ENCODE measurements at regions not wholly inside any gene's neighbourhood (a gene's known extent, or its start where the extent isn't known, plus 50 kb on each side); places are given as distances from the start of the nearest gene placed in this dataset.
A peak's percentile ranks its signal among the peaks of the same experiment; 100 is the strongest.
"Not testable (repeated sequence)": the region's sequence is repeated elsewhere in the genome, so short reads cannot be mapped to it uniquely, and the experiment has no call there.

- Histone ChIP-seq H3K27ac (no peak overlapping the region), H3K4me1 (ENCODE audit: low read depth) (peaks cover 8% of the 10 kb centered on the region), H3K36me3 (no peaks in the 10 kb centered on the region), H3K4me3 (no peak overlapping the region), H3K27me3 (no peaks in the 10 kb centered on the region), H3K9me3 (ENCODE audit: low read depth) (no peaks in the 10 kb centered on the region)
- peak in 1 of 2 donors; percentile 23 for DNase-seq (ENCODE audit: low read depth in 1 of 2, low spot score in 1 of 2)
- TF ChIP-seq, protein P1, sequence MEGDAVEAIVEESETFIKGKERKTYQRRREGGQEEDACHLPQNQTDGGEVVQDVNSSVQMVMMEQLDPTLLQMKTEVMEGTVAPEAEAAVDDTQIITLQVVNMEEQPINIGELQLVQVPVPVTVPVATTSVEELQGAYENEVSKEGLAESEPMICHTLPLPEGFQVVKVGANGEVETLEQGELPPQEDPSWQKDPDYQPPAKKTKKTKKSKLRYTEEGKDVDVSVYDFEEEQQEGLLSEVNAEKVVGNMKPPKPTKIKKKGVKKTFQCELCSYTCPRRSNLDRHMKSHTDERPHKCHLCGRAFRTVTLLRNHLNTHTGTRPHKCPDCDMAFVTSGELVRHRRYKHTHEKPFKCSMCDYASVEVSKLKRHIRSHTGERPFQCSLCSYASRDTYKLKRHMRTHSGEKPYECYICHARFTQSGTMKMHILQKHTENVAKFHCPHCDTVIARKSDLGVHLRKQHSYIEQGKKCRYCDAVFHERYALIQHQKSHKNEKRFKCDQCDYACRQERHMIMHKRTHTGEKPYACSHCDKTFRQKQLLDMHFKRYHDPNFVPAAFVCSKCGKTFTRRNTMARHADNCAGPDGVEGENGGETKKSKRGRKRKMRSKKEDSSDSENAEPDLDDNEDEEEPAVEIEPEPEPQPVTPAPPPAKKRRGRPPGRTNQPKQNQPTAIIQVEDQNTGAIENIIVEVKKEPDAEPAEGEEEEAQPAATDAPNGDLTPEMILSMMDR (IDR thresholded peaks at IDR 0.05; ENCODE audit: low read depth, low read length) = no peak
These were observed 129.6 kb upstream of the MED14 start for GRCh38 chrX:40864972-40865371.

GRCh38 chrX:40866893-40867292 is 131.6 kb upstream of the MED14 start:
- TF ChIP-seq, protein P1 (IDR thresholded peaks at IDR 0.05; ENCODE audit: low read depth, low read length) = no peak
- peak overlapping the region; percentile 73 for H3K27ac ChIP-seq

GRCh38 chrX:40867352-40867751 is 132.0 kb upstream of the MED14 start:
- DNase-seq (ENCODE audit: low read depth in 1 of 2, low spot score in 1 of 2) = peak; percentile 34 to 56
- Histone ChIP-seq H3K4me3 (no peak overlapping the region), H3K36me3 (no peaks in the 10 kb centered on the region), H3K27ac (peak overlapping the region; percentile 73), H3K9me3 (ENCODE audit: low read depth) (no peaks in the 10 kb centered on the region), H3K27me3 (no peaks in the 10 kb centered on the region), H3K4me1 (ENCODE audit: low read depth) (peaks cover 8% of the 10 kb centered on the region)
- TF ChIP-seq, protein P1 (IDR thresholded peaks at IDR 0.05; ENCODE audit: low read depth, low read length) = no peak

More at GRCh38 chrX:40866893-40867292, 131.6 kb upstream of the MED14 start:
- no peaks in the 10 kb centered on the region for H3K27me3 ChIP-seq
- no peaks in the 10 kb centered on the region for H3K9me3 ChIP-seq (ENCODE audit: low read depth)
- DNase-seq (ENCODE audit: low read depth in 1 of 2, low spot score in 1 of 2) = peak in 1 of 2 donors; percentile 29
- no peaks in the 10 kb centered on the region for H3K36me3 ChIP-seq
- peaks cover 8% of the 10 kb centered on the region for H3K4me1 ChIP-seq (ENCODE audit: low read depth)
- no peak overlapping the region for H3K4me3 ChIP-seq

DNA sequence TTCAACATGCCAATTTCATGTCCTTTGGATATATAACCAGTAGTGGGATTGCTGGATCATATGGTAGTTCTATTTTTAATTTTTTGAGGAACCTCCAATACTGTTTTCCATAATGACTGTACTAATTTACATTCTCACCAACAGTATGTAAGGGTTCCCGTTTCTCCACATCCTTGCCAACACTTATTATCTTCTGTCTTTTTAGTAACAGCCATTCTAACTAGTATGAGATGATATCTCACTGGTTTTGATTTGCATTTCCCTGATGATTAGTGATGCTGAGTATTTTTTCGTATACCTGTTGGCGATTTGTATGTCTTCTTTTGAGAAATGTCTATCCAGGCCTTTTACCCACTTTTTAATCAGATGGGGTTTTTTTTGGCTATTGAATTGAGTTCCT is 133.5 kb upstream of the MED14 start:
- H3K27me3 ChIP-seq = no peaks in the 10 kb centered on the region
- TF ChIP-seq, protein P1 (IDR thresholded peaks at IDR 0.05; ENCODE audit: low read depth, low read length) = no peak
- no peak overlapping the region for H3K27ac ChIP-seq
- no peaks in the 10 kb centered on the region for H3K9me3 ChIP-seq (ENCODE audit: low read depth)
- H3K4me3 ChIP-seq = no peak overlapping the region
- H3K36me3 ChIP-seq = no peaks in the 10 kb centered on the region
- no peak for DNase-seq (ENCODE audit: low read depth in 1 of 2, low spot score in 1 of 2)
- H3K4me1 ChIP-seq (ENCODE audit: low read depth) = peaks cover 8% of the 10 kb centered on the region

DNA sequence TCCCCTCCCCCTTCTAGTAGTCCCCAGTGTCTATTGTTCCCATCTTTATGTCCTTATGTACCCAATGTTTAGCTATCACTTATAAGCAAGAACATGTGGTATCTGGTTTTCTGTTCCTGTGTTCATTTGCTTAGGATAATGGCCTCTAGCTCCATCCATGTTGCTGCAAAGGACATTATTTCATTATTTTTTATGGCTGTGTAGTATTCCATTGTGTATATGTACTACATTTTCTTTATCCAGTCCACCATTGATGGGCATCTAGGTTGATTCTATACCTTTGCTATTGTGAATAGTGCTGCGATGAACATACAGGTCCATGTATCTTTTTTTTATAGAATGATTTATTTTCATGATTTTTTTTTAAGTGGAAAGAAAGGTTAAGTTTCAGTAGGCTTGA is 135.6 kb upstream of the MED14 start:
- not testable (repeated sequence) for H3K9me3 ChIP-seq (ENCODE audit: low read depth); H3K27me3 ChIP-seq; H3K27ac ChIP-seq; H3K4me1 ChIP-seq (ENCODE audit: low read depth); H3K4me3 ChIP-seq; DNase-seq (ENCODE audit: low read depth in 1 of 2, low spot score in 1 of 2); H3K36me3 ChIP-seq

DNA sequence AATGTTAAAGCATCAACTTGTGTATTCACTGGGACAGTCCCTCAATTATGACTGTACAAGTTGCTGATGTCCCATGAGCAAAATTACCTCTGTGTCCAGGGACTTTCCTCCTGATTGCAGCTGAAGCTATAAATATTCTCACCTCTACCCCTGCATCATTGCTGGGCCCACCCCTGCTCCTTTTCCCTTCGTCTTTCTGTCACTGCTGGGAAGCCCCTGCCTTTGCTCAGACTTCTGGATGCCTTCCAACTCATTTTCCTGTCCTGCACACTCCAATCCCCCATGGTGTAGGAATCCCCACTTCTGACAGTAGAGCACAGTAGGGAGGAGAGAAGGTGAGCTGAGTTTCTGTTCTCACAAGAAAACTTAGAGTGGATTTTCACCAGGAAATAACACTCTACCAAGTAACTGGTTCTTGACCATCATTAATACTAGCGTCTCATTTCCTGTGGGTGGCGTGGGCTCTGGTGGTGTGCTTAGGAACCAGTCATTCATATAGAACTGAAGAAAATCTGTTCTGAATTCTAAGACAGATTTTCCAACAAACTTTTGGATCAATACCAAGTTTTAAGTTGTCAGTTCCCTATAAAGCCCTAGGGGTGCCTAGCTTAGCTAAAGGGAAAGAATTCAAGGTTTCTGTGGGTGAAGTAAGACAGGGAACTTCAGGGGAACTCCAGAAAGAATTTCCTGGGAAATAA is 136.2 kb upstream of the MED14 start:
- Histone ChIP-seq H3K4me3 (no peak overlapping the region), H3K4me1 (ENCODE audit: low read depth) (peaks cover 8% of the 10 kb centered on the region), H3K9me3 (ENCODE audit: low read depth) (no peaks in the 10 kb centered on the region), H3K27me3 (no peaks in the 10 kb centered on the region), H3K27ac (peak overlapping the region; percentile 58), H3K36me3 (no peaks in the 10 kb centered on the region)
- TF ChIP-seq, protein P1 (IDR thresholded peaks at IDR 0.05; ENCODE audit: low read depth, low read length) = peak; percentile 14
- peak; percentile 13 to 28 for DNase-seq (ENCODE audit: low read depth in 1 of 2, low spot score in 1 of 2)

Data from cardiac muscle cell (in vitro differentiated cells and primary cell).